B cell (primary cell): ENCODE measurements at regions not wholly inside any gene's neighbourhood (a gene's known extent, or its start where the extent isn't known, plus 50 kb on each side); places are given as distances from the start of the nearest gene placed in this dataset.

Experiments used
- ATAC-seq: fragments of 200-7000 bp; cut with Tn5 transposase; one replicate; pipeline ENCODE4 v1.10.0; 2021; ENCODE audit warnings: low read depth, mild to moderate bottlenecking, moderate number of reproducible peaks, moderate library complexity
- CTCF ChIA-PET: fragments of 350-600 bp; sonication (Branson Sonifier 250); formaldehyde crosslinking; loops from one replicate; lab custom pipeline; 2021; ENCODE audit warnings: antibody characterized with exemption, inconsistent platforms; lab: Charles Lee
- POLR2A ChIA-PET: fragments of 350-600 bp; sonication (Branson Sonifier 250); formaldehyde crosslinking; loops from one replicate; lab custom pipeline; 2021; ENCODE audit warnings: antibody characterized with exemption; lab: Charles Lee
- DNase-seq: peaks from one replicate; pipeline ENCODE4 v3.0.0; 2013
- H2AFZ ChIP-seq: 2 replicates; pipeline ENCODE4 v1.6.1; 2012; ENCODE audit warnings: mild to moderate bottlenecking, low read depth, low read length; ENCODE audit not compliant: insufficient read depth, poor library complexity, severe bottlenecking
- H3K27ac ChIP-seq, 2 donors: 1 replicate in 1 of 2; 2 replicates in 1 of 2; pipeline ENCODE4 v1.5.1; 2012 to 2013; ENCODE audit warnings: low read length in 2 of 2, mild to moderate bottlenecking in 2 of 2, moderate library complexity in 1 of 2
- H3K27me3 ChIP-seq, 4 experiments: fragments of 200-600 bp in 1 of 4; sonication (generic) in 1 of 4; replicated peaks in 1 of 4; 1 replicate in 2 of 4; 2 replicates in 2 of 4; pipeline versions ENCODE4 v1.6.1 to v1.7.0; 2013 to 2016; ENCODE audit warnings: low read length in 3 of 4, mild to moderate bottlenecking in 2 of 4, mixed read lengths in 1 of 4, moderate library complexity in 1 of 4; ENCODE audit not compliant: insufficient read depth in 4 of 4, control insufficient read depth in 3 of 4; ENCODE audit errors: control extremely low read depth in 1 of 4
- H3K36me3 ChIP-seq, 2 experiments: replicated peaks in 1 of 2; 1 replicate in 1 of 2; 2 replicates in 1 of 2; pipeline versions ENCODE4 v1.6.1 to v1.7.1; 2013; ENCODE audit warnings: low read length in 1 of 2; ENCODE audit not compliant: insufficient read depth in 2 of 2, control insufficient read depth in 1 of 2; ENCODE audit errors: control extremely low read depth in 1 of 2, extremely low read depth in 1 of 2
- H3K4me1 ChIP-seq, 2 donors: fragments of 200-600 bp in 1 of 2; sonication (generic) in 1 of 2; 1 replicate in 1 of 2; 2 replicates in 1 of 2; pipeline versions ENCODE4 v1.5.1 to v1.6.1; 2013 to 2017; ENCODE audit warnings: low read length in 2 of 2; ENCODE audit not compliant: control insufficient read depth in 2 of 2, insufficient read depth in 2 of 2
- H3K4me2 ChIP-seq: replicated peaks from 2 replicates; pipeline ENCODE3; 2012; ENCODE audit warnings: mild to moderate bottlenecking, low read depth, low read length; ENCODE audit not compliant: poor library complexity, severe bottlenecking
- H3K4me3 ChIP-seq, 5 experiments: fragments of 200-600 bp in 1 of 5; sonication (generic) in 1 of 5; 1 replicate in 3 of 5; 2 replicates in 2 of 5; pipeline versions ENCODE4 v1.5.1 to v1.7.0; 2011 to 2016; ENCODE audit warnings: low read length in 4 of 5, mild to moderate bottlenecking in 4 of 5, low read depth in 2 of 5, control low read depth in 1 of 5, moderate library complexity in 1 of 5; ENCODE audit not compliant: insufficient read depth in 1 of 5; ENCODE audit errors: control extremely low read depth in 1 of 5, extremely low read depth in 1 of 5
- H3K79me2 ChIP-seq: fragments of 200-600 bp; sonication (generic); one replicate; pipeline ENCODE4 v1.6.0; 2016; ENCODE audit warnings: low read length; ENCODE audit not compliant: control insufficient read depth, insufficient read depth
- H3K9ac ChIP-seq: fragments of 200-600 bp; sonication (generic); 2 replicates; pipeline ENCODE4 v1.6.1; 2017; ENCODE audit warnings: mild to moderate bottlenecking, low read length, moderate library complexity
- H3K9me3 ChIP-seq, 3 donors: one replicate each; pipeline versions ENCODE4 v1.6.1 to v1.7.1; 2013; ENCODE audit warnings: low read length in 2 of 3; ENCODE audit not compliant: control insufficient read depth in 2 of 3, insufficient read depth in 1 of 3; ENCODE audit errors: control extremely low read depth in 1 of 3
- H4K20me1 ChIP-seq: 2 replicates; pipeline ENCODE4 v1.6.0; 2012; ENCODE audit warnings: mild to moderate bottlenecking, low read length; ENCODE audit not compliant: insufficient read depth, control insufficient read depth, poor library complexity, severe bottlenecking
- H3K27ac Mint-ChIP-seq: one replicate; pipeline ENCODE4 v1.8.0; 2021; ENCODE audit warnings: mixed read lengths
- H3K27me3 Mint-ChIP-seq: one replicate; pipeline ENCODE4 v1.8.0; 2021; ENCODE audit warnings: mixed read lengths
- H3K4me1 Mint-ChIP-seq: one replicate; pipeline ENCODE4 v1.8.0; 2021; ENCODE audit warnings: mixed read lengths
- H3K4me3 Mint-ChIP-seq: one replicate; pipeline ENCODE4 v1.8.0; 2021; ENCODE audit warnings: mixed read lengths
- H3K9me3 Mint-ChIP-seq: one replicate; pipeline ENCODE4 v1.8.0; 2022; ENCODE audit warnings: mixed read lengths; ENCODE audit not compliant: insufficient read depth
- EZH2 ChIP-seq: IDR thresholded peaks from 2 replicates; pipeline ENCODE4 v1.6.1; 2012; ENCODE audit warnings: borderline replicate concordance, low read depth, mild to moderate bottlenecking, moderate library complexity, low read length; ENCODE audit not compliant: insufficient read depth, poor library complexity, severe bottlenecking
- WGBS: methylation state at CpG from one replicate; pipeline ENCODE4 v1.1.5; 2013; ENCODE audit warnings: missing lambda C conversion rate; ENCODE audit not compliant: insufficient coverage; 5-methylcytosine and 5-hydroxymethylcytosine counted together
- intact Hi-C: fragments of 100-400 bp; cut with micrococcal nuclease; formaldehyde crosslinking; loops from one replicate; pipeline ENCODE4 v1.10.0; 2022
- TF ChIP-seq, protein P1 (sequence below): fragments of 200-600 bp; IDR thresholded peaks from one replicate; pipeline ENCODE4 v1.8.0; 2022; ENCODE audit warnings: antibody characterized with exemption, mild to moderate bottlenecking

DNA sequence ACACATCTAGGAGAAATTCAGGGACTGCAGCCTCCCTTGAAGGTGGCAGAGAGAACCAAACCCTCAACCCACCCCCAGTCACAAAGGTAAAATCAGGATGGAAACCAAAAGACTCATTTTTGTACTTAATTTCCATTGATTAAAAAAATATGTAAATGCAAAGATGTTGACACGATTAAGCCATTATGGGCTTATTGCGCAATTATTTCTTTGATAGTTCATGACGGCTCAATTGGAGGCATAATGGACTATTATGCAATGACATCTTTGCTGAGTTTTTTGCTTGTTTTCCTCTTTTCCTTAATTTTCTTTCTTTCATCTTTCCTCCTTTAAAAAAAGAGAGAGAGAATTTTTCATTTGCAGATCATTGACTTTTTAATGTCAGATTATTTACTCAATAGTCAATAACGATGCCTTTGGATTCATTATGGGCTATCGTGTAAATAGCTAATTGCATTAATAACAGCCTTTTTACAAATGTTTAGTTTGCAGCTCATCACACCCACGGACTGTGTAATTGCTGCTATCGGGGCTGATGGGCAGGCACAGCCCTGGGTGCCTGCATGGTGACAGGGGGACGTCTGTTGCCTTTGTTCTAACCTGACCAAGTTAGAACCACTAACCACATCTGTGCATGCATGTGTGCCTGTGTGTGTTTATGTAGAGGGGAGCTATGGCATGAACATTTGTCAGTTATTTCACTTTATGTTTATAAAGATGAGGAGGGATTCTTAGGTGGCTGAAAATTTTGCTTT is 482.4 kb upstream of the TSHZ3 start:
- no peaks in the 10 kb centered on the region for H3K4me1 ChIP-seq
- H3K27ac Mint-ChIP-seq: no peak overlapping the region
- peaks cover 2 to 7% (median 5%) of the 10 kb centered on the region in 3 donors for H3K9me3 ChIP-seq
- H3K4me3 Mint-ChIP-seq: no peak overlapping the region
- no peaks in the 10 kb centered on the region for H3K27me3 ChIP-seq
- H2AFZ ChIP-seq: no peak overlapping the region
- WGBS: 76% methylated on average over 3 of the region's 8 CpGs
- DNase-seq (no peak), ATAC-seq (no peak)
- no peaks in the 10 kb centered on the region for H3K79me2 ChIP-seq
- TF ChIP-seq, protein P1, sequence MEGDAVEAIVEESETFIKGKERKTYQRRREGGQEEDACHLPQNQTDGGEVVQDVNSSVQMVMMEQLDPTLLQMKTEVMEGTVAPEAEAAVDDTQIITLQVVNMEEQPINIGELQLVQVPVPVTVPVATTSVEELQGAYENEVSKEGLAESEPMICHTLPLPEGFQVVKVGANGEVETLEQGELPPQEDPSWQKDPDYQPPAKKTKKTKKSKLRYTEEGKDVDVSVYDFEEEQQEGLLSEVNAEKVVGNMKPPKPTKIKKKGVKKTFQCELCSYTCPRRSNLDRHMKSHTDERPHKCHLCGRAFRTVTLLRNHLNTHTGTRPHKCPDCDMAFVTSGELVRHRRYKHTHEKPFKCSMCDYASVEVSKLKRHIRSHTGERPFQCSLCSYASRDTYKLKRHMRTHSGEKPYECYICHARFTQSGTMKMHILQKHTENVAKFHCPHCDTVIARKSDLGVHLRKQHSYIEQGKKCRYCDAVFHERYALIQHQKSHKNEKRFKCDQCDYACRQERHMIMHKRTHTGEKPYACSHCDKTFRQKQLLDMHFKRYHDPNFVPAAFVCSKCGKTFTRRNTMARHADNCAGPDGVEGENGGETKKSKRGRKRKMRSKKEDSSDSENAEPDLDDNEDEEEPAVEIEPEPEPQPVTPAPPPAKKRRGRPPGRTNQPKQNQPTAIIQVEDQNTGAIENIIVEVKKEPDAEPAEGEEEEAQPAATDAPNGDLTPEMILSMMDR: no peak
- no peak for TF ChIP-seq EZH2
- no peak overlapping the region for H3K27ac ChIP-seq
- H3K27me3 Mint-ChIP-seq: no peaks in the 10 kb centered on the region
- peaks cover 7% of the 10 kb centered on the region for H3K9me3 Mint-ChIP-seq
- no peaks in the 10 kb centered on the region for H3K36me3 ChIP-seq
- intact Hi-C loops: no loop called here
- ChIA-PET POLR2A (no interaction called here), CTCF (no interaction called here)
- H3K9ac ChIP-seq: no peak overlapping the region
- H3K4me2 ChIP-seq: no peak overlapping the region
- H3K4me1 Mint-ChIP-seq: no peaks in the 10 kb centered on the region
- no peak overlapping the region for H3K4me3 ChIP-seq
- H4K20me1 ChIP-seq: no peaks in the 10 kb centered on the region

DNA sequence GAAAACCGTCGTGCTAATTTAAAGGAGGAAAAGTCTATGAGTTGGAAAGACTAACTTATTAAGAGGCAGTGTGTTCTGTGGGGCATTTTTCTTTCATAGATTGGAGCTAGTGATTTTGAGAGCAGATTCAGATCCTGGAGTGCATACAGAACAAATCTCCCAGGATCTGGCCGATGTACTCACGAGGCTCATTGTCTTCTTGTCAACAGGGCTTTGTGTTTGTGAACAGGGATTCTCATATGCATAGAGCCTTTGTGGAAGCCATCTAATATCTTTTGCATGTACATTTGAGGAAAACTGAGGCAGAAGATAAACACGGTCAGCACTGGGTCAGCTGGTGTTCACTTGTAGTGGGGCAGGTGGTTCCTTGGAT is 482.9 kb upstream of the TSHZ3 start:
- Mint-ChIP-seq H3K9me3 (peaks cover 7% of the 10 kb centered on the region), H3K4me3 (no peak overlapping the region), H3K27ac (no peak overlapping the region), H3K4me1 (no peaks in the 10 kb centered on the region), H3K27me3 (no peaks in the 10 kb centered on the region)
- intact Hi-C loops: no loop called here
- no peak for ATAC-seq
- Histone ChIP-seq H3K36me3 (no peaks in the 10 kb centered on the region), H3K4me2 (no peak overlapping the region), H3K9ac (no peak overlapping the region), H3K9me3 (peaks cover 2 to 9% (median 5%) of the 10 kb centered on the region in 3 donors), H4K20me1 (no peaks in the 10 kb centered on the region), H3K27me3 (no peaks in the 10 kb centered on the region), H3K79me2 (no peaks in the 10 kb centered on the region), H2AFZ (no peak overlapping the region), H3K4me1 (no peaks in the 10 kb centered on the region), H3K4me3 (no peak overlapping the region), H3K27ac (no peak overlapping the region)
- ChIA-PET CTCF (no interaction called here), POLR2A (no interaction called here)
- WGBS: 94% methylated on average over 3 of the region's 5 CpGs
- TF ChIP-seq, protein P1: no peak
- TF ChIP-seq EZH2: no peak
- no peak for DNase-seq
